Adrenal gland (tissue), 5 donors: ENCODE measurements at regions not wholly inside any gene's neighbourhood (a gene's known extent, or its start where the extent isn't known, plus 50 kb on each side); places are given as distances from the start of the nearest gene placed in this dataset.

Source experiments
- CTCF ChIP-seq, 6 experiments: fragments of 450-650 bp in 4 of 6; fragments of 200-600 bp in 2 of 6; sonication (generic) in 1 of 6; IDR thresholded peaks; 1 replicate in 5 of 6; 2 replicates in 1 of 6; pipeline versions ENCODE4 v1.5.1 to v1.8.0; 2016 to 2021; ENCODE audit warnings: antibody characterized with exemption in 6 of 6, mild to moderate bottlenecking in 2 of 6, moderate library complexity in 1 of 6
- POLR2A ChIP-seq, 2 donors: fragments of 450-650 bp; IDR thresholded peaks; one replicate each; pipeline ENCODE4 v1.6.1; 2017; ENCODE audit warnings: antibody characterized with exemption in 2 of 2, mild to moderate bottlenecking in 2 of 2, moderate library complexity in 1 of 2
- donor health status: DM: no; HTN: no; CAD: no.

DNA sequence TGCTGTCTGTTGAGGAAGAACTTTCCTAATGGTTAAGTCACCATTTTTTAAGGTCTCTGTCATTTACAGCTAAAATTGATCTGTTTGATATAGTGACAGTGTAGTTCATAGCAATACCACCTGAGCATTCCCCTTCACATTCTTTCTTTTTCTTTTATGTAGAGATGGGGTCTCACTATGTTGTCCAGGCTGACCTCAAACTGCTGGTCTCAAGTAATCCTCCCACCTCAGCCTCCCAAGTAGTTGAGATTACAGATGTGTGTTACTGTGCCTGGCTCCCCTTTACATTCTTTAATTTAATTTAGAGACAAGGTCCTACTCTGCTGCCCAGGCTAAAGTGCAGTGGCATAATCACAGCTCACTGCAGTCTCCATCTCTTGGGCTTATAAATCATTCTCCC is 72.7 kb upstream of the ACVR1 start:
- TF ChIP-seq CTCF (IDR thresholded peaks at IDR 0.05) (no peak), POLR2A (IDR thresholded peaks at IDR 0.05) (no peak)
